Islet precursor cell (in vitro differentiated cells): ENCODE measurements at regions not wholly inside any gene's neighbourhood (a gene's known extent, or its start where the extent isn't known, plus 50 kb on each side); places are given as distances from the start of the nearest gene placed in this dataset.
"Not testable (repeated sequence)": the region's sequence is repeated elsewhere in the genome, so short reads cannot be mapped to it uniquely, and the experiment has no call there.

Experiments used
- DNase-seq: peaks from one replicate; pipeline ENCODE4 v3.0.0-alpha.2; 2018

DNA sequence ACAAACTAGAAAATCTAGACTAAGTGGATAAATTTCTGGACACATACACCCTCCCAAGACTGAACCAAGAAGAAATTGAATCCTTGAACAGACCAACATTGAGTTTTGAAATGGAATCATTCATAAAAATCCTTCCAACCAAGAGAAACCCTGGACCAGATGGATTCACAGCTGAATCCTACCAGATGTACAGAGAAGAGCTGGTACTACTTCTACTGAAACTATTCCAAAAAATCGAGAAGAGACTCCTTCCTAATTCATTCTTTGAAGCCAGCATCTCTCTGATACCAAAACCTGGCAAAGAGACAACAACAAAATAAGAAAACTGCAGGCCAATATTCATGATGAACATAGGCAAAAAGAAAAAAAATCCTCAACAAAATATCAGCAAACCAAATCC, 227.4 kb downstream of the RPAP3 start:
- DNase-seq, result no peak

DNA sequence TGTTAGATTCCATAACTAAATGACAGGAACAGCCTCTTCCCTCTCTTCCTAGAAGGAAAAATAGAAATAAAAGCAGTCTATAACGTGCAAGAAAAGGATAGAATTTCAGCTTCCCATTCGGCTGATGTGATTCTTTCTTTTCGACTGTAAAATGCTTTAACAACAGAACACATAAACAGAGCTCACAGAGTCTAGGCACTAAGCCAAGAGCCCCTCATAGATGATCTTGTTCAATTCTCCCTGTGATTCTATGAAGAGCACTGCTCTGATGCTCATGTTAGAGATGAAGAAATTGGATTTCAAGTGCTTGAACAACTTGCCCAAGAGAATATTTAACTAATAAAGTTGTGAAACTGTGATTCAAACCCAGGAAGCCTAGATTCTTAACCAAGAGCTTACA, 232.7 kb downstream of the RPAP3 start:
- no peak for DNase-seq

DNA sequence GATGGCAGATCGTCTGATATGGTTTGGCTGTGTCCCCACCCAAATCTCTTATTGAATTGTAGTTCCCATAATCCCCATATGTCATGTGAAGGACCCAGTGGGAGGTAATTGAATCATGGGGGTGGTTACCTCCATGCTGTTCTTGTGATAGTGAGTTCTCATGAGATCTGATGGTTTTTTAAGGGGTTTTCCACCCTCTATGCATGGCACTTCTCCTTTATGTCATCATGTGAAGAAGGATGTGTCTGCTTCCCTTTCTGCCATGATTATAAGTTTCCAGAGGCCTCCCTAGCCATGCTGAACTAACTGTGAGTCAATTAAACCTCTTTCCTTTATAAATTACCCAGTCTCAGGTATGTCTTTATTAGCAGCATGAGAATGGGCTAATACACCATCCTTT, 235.5 kb downstream of the RPAP3 start:
- not testable (repeated sequence) for DNase-seq

DNA sequence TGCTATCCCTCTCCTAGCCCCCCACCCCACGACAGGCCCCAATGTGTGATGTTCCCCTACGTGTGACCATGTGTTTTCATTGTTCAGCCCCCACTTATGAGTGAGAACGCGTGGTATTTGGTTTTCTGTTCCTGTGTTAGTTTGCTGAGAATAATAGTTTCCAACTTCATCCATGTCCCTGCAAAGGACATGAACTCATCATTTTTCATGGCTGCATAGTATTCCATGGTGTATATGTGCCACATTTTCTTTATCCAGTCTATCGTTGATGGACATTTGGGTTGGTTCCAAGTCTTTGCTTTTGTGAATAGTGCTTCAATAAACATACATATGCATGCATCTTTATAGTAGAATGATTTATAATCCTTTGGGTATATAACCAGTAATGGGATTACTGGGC, 241.9 kb downstream of the RPAP3 start:
- DNase-seq, result not testable (repeated sequence)

DNA sequence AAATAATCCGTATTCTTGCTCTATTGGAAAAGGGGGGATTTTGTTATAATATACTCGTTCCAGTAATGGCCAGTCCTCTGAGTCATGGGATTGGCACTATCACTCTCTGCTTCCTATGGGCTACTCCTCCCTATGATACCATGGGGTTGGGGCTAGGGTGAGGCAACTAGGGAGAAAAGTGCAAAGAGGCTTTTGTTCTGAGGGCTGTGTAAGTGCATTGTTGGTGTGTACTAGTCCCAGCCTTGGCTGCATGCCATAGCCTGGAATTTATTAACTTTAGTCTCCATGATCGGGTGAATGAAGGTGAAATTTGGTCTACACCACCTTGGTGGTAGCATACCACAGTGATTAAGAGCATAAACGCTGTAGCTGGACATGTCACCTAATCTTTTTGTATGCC, 247.6 kb downstream of the RPAP3 start:
- no peak for DNase-seq

DNA sequence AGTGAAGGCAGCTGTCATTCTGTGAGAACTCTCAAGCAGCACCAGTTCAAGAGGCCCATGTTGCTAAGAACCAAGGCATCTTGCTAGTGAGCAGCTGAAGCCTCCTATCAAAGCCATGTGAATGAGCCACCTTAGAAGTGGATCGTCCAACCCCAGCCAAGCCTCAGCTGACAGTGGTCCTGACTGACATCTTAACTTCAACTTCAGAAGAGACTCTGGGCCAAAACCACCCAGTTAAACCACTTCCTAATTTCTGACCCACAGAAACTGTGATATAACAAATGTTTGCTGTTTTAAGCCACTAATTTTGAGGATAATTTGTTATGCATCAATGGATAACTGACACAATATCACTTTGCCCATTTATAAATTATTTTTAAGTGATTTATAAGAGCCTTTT, 256.0 kb downstream of the RPAP3 start:
- no peak for DNase-seq

DNA sequence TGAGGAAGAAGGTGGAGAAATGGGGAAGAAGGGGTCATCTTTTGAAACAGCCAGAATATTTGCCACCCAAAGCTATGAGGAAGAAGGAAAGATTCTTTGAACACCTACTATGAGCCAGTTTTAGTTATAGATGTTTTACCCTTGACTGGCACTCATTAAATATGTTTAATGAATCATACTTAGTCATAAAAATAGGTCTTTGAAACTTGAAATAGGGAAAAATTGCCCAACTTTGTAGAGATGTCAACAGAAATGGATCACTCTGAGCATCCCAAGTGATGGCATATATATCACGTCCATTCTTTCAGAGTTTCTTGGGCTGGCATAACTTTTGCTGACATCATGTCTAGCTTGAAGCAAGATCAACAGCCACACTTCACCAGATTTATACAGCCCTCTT, 263.5 kb downstream of the RPAP3 start:
- no peak for DNase-seq

DNA sequence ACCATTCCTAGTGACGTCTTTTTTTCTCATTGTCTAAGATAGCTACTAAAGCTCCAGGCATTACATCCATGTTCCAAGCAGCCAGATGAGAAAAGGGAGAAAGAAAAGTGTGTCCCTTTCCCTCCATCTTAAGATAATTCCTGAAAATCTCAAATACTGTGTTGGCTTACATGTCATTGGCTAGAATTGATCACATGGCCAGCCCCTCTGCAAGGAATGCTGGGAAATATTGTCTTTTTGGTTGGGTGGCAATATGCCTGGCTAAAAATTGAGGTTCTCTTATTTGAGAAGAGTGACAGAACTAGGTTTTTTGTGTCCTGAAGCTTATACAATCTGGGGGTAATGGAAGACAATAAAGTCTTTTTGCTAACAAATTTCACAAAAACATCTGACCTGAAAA, 264.3 kb downstream of the RPAP3 start:
- no peak for DNase-seq

DNA sequence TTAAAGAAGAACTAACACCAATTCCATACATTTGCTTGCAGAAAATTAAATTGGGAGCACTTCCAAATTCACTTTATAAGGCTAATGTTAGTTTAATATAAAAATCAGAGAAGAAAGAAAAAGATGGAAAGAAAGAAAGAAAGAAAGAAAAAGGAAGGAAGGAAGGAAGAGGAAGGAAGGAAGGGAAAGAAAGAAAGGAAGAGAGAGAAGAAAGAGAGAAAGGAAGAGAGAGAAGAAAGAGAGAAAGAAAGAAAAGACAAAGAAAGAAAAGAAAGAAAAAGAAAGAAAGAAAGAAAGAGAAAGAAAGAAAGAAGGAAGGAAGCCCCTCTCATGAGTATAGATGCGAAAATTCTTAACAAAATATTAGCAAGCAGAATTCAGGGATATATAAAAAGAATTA, 267.7 kb downstream of the RPAP3 start:
- no peak for DNase-seq

DNA sequence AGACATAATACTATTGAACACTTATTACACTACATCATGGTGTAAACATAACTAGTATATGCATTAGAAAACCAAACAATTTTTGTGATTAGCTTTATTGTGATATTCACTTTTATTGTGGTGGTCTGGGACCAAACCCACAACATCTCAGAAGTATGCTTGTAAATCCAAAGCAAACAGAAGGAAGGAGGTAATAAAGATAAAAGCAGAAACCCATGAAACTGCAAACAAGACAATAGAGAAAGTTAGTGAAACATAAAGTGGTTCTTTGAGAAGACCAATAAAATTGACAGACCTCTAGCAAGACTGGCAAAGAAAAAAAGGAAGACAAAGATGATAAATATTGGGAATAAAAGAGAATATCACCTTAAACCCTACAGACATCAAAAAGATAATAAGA, 268.3 kb downstream of the RPAP3 start:
- DNase-seq, result no peak

DNA sequence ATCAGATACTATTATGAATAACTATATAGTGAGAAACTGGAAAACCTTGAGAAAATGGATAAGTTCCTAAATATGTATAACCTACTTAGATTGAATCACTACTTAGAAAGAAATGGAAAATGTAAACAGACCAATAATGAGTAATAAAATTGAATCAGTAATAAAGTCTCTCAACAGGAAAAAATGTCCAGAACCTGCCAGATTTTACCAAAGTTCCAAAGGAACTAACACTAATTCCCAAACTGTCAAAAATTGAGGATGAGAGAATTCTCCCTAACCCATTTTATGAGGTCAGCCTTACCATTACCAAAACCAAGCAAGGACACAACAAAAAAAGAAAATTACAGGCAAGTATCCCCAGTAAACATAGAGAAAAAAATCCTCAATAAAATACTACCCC, 272.0 kb downstream of the RPAP3 start:
- DNase-seq, result no peak

DNA sequence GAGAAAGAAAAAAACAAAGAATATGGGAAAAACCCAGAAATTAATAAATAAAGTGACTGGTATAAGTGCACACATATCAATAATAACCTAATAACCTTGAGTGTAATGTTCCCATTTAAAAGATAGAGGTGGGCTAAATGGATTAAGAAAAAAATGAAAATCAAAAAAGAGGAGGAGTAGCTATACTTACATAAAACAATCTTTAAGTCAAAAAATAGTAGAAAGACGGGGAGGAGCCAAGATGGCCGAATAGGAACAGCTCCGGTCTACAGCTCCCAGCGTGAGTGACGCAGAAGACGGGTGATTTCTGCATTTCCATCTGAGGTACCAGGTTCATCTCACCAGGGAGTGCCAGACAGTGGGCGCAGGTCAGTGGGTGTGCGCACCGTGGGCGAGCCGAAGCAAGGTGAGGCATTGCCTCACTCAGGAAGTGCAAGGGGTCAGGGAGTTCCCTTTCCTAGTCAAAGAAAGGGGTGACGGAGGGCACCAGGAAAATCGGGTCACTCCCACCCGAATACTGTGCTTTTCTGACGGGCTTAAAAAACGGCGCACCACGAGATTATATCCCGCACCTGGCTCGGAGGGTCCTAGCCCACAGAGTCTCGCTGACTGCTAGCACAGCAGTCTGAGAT, 279.0 kb downstream of the RPAP3 start:
- DNase-seq, result not testable (repeated sequence)

DNA sequence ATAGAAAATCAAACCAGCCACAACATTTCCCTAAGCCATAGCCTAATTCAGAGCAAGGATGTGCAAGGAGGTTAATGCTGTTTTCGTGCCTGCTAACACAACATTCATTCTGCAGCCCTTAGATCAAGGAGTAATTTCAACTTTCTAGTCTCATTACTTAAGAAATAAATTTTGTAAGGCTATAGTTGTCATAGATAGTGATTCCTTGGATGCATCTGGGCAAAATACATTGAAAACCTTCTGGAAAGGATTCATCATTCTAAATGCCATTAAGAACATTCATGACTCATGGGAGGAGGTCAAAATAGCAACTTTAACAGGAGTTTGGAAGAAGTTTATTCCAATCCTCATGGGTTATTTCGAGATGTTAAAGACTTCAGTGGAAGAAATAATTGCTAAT, 283.2 kb downstream of the RPAP3 start:
- DNase-seq, result no peak

DNA sequence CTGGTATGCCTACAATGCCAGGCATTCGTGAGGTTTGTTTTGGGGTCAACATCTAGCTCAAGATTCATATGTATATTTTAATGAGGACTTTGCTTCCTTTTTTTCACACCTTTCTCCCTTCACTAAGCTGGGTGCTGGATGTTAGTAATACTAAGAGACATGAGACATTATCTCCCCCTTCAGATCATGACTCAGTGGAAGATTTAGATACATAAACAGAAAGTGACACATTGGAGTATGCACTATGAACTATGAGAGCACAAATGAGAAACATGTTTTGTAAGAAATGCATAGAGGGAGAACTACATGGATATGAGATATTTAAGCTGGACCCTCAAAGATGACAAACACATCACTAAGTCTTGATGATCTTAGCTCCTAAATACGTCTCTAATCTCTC, 286.3 kb downstream of the RPAP3 start:
- DNase-seq, result no peak

DNA sequence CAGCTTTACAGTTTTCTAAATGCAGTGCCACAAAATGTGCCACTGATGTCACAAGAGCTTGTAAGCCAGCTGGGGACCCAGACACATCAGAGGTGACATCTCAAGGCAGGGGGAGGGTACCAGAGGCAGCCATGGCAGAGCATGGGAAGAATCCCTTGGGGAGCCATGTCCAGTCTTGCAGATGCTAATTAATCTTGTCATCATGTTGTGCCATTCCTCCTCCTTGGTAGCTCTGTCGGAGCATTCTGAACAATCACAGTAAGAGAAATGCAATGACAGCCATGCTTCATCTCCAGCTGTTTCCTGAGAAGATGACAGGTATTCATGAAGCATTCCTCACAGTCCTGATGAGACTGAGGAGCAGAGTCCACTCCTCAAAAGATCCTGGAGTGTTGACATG, 287.9 kb downstream of the RPAP3 start:
- DNase-seq, result no peak

DNA sequence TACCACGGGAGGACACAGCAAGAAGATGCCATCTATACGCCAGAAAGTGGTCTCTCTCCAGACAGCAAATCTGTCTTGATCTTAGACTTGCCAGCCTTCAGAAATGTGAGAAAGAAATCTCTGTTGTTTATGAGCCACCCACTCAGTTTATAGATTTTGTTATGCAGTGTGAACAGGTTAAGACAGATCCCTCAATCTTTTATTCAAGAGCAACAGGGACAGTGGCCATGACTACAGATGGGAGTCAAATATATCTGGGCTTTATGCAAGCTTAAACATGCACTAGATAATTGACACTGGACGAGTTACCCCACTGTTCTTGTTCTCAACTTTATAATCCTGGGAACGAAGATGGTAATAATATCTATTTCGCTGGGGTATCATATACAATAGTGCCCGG, 288.7 kb downstream of the RPAP3 start:
- DNase-seq, result no peak

DNA sequence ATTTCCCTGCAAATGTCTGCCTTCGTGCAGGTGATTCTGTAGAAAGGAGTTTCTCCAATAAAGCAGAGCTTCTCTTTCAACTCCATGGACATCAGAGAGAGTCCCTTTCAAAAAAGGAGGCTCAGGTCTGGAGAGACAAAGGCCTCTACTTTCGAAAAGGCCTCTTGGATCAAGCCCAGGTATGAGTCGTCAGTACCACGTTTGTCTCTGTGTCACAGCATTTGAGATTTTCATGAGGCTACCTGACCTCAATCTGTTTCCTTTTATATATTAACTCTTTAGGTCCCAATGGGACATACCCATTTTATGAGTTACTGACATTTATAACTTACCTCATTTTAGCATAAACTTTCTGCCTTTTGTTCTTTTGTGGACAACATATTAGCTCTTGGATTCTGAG, 290.8 kb downstream of the RPAP3 start:
- DNase-seq, result no peak

DNA sequence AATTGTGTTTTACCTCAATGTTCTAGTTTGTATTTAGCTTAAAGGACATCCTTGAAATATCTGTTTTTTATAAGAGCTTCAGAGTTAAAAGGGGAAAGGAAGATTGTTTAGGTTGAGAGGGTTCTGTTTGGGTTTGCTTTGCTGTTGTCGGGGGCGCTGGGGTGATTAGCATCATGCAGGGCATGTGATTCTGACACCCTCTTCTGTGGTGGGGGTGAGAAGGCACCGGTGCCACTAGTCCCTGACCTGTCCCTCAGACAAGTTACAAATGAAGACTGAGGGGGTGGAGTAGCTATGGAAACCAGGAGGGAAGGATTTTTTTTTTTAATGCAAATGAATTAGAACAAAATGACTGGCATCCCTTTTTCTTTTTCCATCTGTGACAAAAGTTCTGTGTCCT, 291.3 kb downstream of the RPAP3 start:
- no peak for DNase-seq

DNA sequence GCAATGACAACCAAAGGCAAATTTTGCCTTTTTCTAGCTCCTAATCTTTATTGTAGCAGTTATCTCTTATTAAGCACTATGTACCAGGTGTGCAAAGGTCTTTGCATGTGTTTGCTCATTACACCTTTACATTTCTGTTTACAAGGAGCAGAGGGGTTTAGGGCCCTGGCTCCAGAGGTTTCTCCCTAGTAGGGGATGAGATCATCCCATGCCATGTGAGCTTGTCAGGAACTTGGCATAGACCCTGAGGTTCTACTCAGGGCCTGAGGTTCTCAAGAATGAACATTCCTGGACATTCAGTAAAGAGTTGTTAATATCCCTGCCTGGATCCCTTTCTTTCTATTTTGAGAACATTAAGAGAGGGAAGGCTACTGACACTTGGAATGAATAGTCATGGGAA, 292.0 kb downstream of the RPAP3 start:
- DNase-seq, result no peak

DNA sequence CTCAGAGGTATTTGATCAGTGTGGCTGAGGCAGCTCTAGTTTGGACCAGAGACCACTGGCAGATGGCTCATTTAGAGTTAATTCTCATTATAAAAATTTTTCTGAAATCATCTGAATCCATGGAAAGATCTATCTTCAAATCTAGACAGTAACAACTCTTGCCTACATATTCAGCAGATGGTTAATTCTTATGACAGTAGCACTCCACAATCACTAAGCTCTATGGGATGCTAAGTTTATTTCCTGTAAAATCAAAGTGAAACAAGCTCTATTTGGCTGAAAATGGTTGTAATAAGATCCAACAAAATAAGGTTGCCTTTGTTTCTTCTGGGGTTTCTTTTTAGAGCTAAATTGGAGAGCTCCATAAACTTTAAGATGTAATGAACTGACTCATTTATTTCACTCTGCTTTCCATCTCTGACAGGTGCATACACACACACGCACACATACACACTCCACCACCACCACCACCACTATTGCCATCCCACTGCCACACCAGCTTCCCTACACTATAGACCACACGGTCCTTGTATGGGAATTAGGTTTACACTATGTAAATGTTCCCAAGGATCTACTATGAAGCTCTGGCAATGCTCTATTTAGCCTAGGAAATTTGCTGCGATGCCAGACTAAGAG, 293.1 kb downstream of the RPAP3 start:
- DNase-seq, result no peak

DNA sequence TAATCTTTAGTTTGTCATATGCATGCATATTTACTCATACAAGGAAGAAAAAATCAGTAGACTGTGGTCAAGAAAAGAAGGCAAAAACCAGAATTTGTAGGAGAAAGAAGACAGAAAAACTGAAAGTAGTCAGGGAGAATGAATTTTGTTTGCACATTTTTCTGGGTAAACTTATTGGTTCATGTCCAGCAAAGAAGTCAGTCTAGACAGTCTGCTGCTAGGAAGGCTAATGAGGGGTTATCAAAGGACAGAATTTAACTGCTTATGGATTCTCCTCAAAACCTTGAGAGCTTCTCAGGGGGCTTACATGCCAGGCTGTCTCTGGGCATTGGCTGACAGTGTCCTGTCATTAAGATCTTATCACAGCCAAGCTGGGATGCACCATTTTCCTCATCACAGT, 293.9 kb downstream of the RPAP3 start:
- no peak for DNase-seq

DNA sequence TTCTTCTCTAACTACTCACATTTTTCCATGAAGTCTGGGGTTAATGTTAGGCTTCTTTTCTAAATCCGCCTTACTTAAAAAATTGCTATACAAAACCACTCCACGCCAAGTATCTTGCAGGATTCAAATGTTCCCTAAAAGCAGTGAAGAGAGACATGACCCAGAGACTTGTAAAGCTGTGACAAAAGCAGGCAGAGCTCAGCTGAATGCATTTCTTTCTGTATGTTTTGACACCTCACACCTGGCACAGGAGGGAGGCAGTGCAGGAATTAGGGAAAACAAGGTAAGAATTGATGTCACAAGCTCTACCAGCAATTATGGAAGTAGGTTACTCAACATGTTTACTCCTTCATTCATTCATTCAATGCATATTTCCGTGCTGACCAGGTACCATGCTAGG, 295.0 kb downstream of the RPAP3 start:
- no peak for DNase-seq

DNA sequence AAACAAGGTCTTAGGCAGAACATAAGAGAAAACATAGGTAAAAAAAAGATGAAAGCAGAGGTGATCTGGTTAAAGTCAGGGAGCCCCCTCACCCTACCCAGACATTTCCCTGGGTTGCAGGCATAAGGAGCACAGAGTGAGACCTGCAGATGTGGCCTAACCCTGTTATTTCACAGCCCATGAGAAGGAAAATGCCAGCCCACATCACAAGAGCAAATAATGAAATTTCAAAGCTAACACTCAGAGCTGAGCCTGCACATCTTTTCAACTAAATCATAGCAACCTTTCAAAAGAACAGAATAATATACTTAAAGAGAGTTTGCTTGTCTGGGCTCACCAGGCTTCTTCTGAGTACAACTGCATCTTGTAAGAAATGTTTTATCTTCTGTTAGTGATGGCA, 295.4 kb downstream of the RPAP3 start:
- no peak for DNase-seq

DNA sequence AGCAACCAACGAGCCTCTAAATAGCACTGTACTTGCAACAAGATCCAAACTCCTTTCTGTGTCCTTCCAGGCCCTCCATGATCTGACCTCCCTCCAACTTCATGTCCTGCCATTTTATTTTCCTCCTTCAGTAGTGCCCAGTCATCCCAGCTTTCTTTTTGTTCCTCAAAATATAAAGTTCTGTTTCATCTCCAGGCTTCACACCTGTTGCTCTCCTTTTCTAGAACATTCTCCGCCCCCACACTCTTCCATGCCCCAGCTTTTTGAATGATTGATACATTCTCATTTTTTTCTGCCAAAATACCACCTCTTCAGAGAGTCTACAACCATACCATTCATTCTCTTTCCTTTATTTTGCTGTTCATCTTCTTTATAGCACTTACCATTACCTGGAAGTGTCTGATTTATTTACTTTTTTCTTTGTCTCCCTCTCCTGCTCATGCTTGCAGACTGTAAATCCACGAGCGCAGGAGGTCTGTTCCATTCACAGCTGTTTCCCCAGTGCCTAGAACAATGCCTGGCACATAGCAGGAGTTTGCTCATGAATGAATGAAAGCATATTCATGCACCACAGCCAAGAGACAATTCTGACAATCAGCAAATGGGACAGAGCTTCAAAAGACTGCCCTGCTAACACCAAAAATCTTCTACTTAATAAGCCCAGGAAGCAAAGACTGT, 296.4 kb downstream of the RPAP3 start:
- peak; percentile 15 for DNase-seq
